ENCODE measurements at regions not wholly inside any gene's neighbourhood (a gene's known extent, or its start where the extent isn't known, plus 50 kb on each side); places are given as distances from the start of the nearest gene placed in this dataset.

DNA sequence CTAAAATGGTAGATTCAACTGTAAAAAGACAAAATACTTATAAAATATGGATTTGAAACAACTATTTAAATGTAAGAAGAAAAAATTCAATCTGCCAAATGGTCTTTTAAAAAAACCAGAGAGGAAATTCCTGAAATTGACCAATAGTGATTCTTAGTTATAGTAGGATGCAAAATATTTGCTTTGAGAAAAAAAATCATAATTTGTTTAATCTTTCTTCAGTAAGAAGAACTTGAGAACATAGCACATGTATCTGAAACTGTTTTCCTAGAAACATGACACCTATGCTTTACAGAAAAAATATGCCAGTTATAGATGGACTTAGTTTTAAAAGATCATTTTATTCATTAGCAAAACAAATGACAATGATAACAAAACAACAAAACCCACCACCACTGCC, 186.9 kb upstream of the CD180 start:
- TF ChIP-seq, protein P1, sequence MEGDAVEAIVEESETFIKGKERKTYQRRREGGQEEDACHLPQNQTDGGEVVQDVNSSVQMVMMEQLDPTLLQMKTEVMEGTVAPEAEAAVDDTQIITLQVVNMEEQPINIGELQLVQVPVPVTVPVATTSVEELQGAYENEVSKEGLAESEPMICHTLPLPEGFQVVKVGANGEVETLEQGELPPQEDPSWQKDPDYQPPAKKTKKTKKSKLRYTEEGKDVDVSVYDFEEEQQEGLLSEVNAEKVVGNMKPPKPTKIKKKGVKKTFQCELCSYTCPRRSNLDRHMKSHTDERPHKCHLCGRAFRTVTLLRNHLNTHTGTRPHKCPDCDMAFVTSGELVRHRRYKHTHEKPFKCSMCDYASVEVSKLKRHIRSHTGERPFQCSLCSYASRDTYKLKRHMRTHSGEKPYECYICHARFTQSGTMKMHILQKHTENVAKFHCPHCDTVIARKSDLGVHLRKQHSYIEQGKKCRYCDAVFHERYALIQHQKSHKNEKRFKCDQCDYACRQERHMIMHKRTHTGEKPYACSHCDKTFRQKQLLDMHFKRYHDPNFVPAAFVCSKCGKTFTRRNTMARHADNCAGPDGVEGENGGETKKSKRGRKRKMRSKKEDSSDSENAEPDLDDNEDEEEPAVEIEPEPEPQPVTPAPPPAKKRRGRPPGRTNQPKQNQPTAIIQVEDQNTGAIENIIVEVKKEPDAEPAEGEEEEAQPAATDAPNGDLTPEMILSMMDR (IDR thresholded peaks at IDR 0.05), result no peak
- no peak for TF ChIP-seq POLR2A (IDR thresholded peaks at IDR 0.05)
